ENCODE measurements at regions not wholly inside any gene's neighbourhood (a gene's known extent, or its start where the extent isn't known, plus 50 kb on each side); places are given as distances from the start of the nearest gene placed in this dataset.

GRCh38 chr2:42947809-42948600 lies 155.6 kb upstream of the HAAO start:
- no peak for DNase-seq

GRCh38 chr2:42944779-42945415 lies 152.5 kb upstream of the HAAO start:
- no peak for DNase-seq

GRCh38 chr2:42942990-42943493 lies 150.7 kb upstream of the HAAO start:
- no peak for DNase-seq

GRCh38 chr2:42942214-42942989 lies 150.0 kb upstream of the HAAO start:
- no peak for DNase-seq

GRCh38 chr2:42941633-42942176 lies 149.3 kb upstream of the HAAO start:
- DNase-seq, result no peak

GRCh38 chr2:42939411-42940206 lies 147.2 kb upstream of the HAAO start:
- no peak for DNase-seq

GRCh38 chr2:42938671-42939370 lies 146.4 kb upstream of the HAAO start:
- DNase-seq, result no peak

GRCh38 chr2:42937171-42937875 lies 144.9 kb upstream of the HAAO start:
- no peak for DNase-seq

- no peak for DNase-seq
Observed at GRCh38 chr2:42935692-42936671, 143.6 kb upstream of the HAAO start.

- DNase-seq, result no peak
Observed at GRCh38 chr2:42934580-42935186, 142.3 kb upstream of the HAAO start.

GRCh38 chr2:42933824-42934254 lies 141.5 kb upstream of the HAAO start:
- DNase-seq, result no peak

- no peak for DNase-seq
Observed at GRCh38 chr2:42932271-42933151, 140.1 kb upstream of the HAAO start.

- no peak for DNase-seq
Observed at GRCh38 chr2:42931818-42932195, 139.4 kb upstream of the HAAO start.

- no peak for DNase-seq
Observed at GRCh38 chr2:42931146-42931817, 138.9 kb upstream of the HAAO start.

GRCh38 chr2:42930025-42930581 lies 137.7 kb upstream of the HAAO start:
- no peak for DNase-seq

GRCh38 chr2:42929546-42930024 lies 137.2 kb upstream of the HAAO start:
- no peak for DNase-seq
